HUES6 (cell line): ENCODE measurements at regions not wholly inside any gene's neighbourhood (a gene's known extent, or its start where the extent isn't known, plus 50 kb on each side); places are given as distances from the start of the nearest gene placed in this dataset.
"Not testable (repeated sequence)": the region's sequence is repeated elsewhere in the genome, so short reads cannot be mapped to it uniquely, and the experiment has no call there.

Source experiments
- H3K27ac ChIP-seq: 2 replicates; pipeline ENCODE4 v1.7.0; 2013; ENCODE audit warnings: low read depth, mild to moderate bottlenecking, low read length, inconsistent platforms
- H3K27me3 ChIP-seq: 2 replicates; pipeline ENCODE4 v1.6.1; 2013; ENCODE audit warnings: low read length; ENCODE audit not compliant: control insufficient read depth, insufficient read depth
- H3K36me3 ChIP-seq: 2 replicates; pipeline ENCODE4 v1.6.1; 2013; ENCODE audit warnings: low read length; ENCODE audit not compliant: control insufficient read depth, insufficient read depth
- H3K4me1 ChIP-seq: 2 replicates; pipeline ENCODE4 v1.6.1; 2013; ENCODE audit warnings: low read length; ENCODE audit not compliant: control insufficient read depth, insufficient read depth
- H3K4me3 ChIP-seq: 2 replicates; pipeline ENCODE4 v1.5.1; 2013; ENCODE audit warnings: low read depth, low read length
- H3K9ac ChIP-seq: one replicate; pipeline ENCODE4 v1.6.1; 2013; ENCODE audit warnings: mild to moderate bottlenecking, low read length
- H3K9me3 ChIP-seq: 2 replicates; pipeline ENCODE4 v1.6.1; 2013; ENCODE audit warnings: low read depth, low read length; ENCODE audit not compliant: control insufficient read depth, insufficient read depth

DNA sequence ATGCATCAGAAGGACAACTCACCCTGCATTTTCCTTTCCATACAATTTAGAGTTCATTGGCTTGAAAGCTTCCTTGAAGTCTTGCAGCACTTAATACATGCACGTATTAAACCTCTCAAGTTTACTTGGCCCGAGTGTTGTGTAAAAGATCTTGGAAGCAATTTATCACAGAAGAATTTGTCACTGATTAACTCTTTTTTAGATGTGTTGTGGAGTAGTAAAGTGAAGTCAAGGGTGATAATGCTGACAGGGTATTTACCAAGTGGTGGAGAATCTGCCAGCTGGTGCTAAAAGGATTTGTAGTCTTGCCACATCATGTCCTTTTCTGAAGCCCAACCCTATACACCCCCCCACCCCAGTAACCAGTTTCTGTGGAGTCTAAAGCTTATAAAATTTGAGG lies 421.0 kb upstream of the MIR17HG start:
- H3K36me3 ChIP-seq, result no peaks in the 10 kb centered on the region
- H3K27me3 ChIP-seq, result no peaks in the 10 kb centered on the region
- H3K4me3 ChIP-seq, result no peak overlapping the region
- no peak overlapping the region for H3K9ac ChIP-seq
- H3K27ac ChIP-seq, result no peak overlapping the region
- no peaks in the 10 kb centered on the region for H3K9me3 ChIP-seq
- no peaks in the 10 kb centered on the region for H3K4me1 ChIP-seq

- no peaks in the 10 kb centered on the region for H3K9me3 ChIP-seq
- no peak overlapping the region for H3K27ac ChIP-seq
- H3K27me3 ChIP-seq, result no peaks in the 10 kb centered on the region
- H3K4me1 ChIP-seq, result no peaks in the 10 kb centered on the region
- H3K36me3 ChIP-seq, result no peaks in the 10 kb centered on the region
- H3K4me3 ChIP-seq, result no peak overlapping the region
- H3K9ac ChIP-seq, result no peak overlapping the region
Observed at GRCh38 chr13:90928109-90928508, 419.4 kb upstream of the MIR17HG start.

DNA sequence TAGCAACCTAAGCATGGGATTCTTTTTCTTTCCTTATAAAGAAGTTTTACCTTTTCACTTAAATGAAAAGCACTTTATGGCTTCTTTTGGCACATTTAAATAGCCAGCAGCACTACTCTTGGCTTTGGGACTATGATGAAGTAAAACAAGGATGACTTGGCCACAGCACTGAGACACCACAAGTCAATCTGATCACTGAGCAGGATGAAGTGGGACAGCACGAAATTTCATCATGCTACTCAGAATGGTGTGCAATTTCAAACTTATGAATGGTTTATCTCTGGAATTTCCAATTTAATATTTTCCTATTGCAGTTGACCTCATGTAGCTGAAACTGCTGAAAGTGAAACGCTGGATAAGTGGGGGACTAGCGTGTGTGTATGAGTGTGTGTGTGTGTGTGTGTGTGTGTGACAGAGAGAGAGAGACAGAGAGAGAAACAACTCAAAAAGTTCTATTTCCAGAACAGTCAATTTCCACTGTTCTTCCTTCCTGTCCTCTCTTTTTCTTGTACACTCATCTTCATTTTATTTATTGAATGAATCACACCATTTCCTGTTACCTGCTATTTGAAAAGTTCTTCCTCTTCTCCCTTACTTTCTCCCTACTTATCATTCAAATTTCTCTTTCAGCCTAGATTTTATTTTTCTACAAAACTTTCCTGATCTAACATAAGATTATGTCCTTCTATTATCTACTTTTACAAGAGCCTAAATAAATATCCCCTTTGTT lies 414.2 kb upstream of the MIR17HG start:
- Histone ChIP-seq H3K4me3 (no peak overlapping the region), H3K27ac (no peak overlapping the region), H3K36me3 (no peaks in the 10 kb centered on the region), H3K4me1 (no peaks in the 10 kb centered on the region), H3K9me3 (no peaks in the 10 kb centered on the region), H3K9ac (no peak overlapping the region), H3K27me3 (no peaks in the 10 kb centered on the region)

- H3K9ac ChIP-seq, result no peak overlapping the region
- H3K27ac ChIP-seq, result no peak overlapping the region
- no peaks in the 10 kb centered on the region for H3K4me1 ChIP-seq
- H3K27me3 ChIP-seq, result no peaks in the 10 kb centered on the region
- H3K9me3 ChIP-seq, result no peaks in the 10 kb centered on the region
- H3K4me3 ChIP-seq, result no peak overlapping the region
- H3K36me3 ChIP-seq, result no peaks in the 10 kb centered on the region
Observed at GRCh38 chr13:90934741-90935140, 412.7 kb upstream of the MIR17HG start.

- no peaks in the 10 kb centered on the region for H3K27me3 ChIP-seq
- no peaks in the 10 kb centered on the region for H3K9me3 ChIP-seq
- no peaks in the 10 kb centered on the region for H3K4me1 ChIP-seq
- no peak overlapping the region for H3K9ac ChIP-seq
- H3K4me3 ChIP-seq, result no peak overlapping the region
- H3K27ac ChIP-seq, result no peak overlapping the region
- no peaks in the 10 kb centered on the region for H3K36me3 ChIP-seq
Observed at GRCh38 chr13:90938848-90939247, 408.6 kb upstream of the MIR17HG start.

- Histone ChIP-seq H3K4me1 (no peaks in the 10 kb centered on the region), H3K4me3 (no peak overlapping the region), H3K9ac (no peak overlapping the region), H3K9me3 (no peaks in the 10 kb centered on the region), H3K27ac (no peak overlapping the region), H3K27me3 (no peaks in the 10 kb centered on the region), H3K36me3 (no peaks in the 10 kb centered on the region)
Observed at GRCh38 chr13:90943946-90944345, 403.5 kb upstream of the MIR17HG start.

GRCh38 chr13:90945146-90945545 lies 402.3 kb upstream of the MIR17HG start:
- not testable (repeated sequence) for H3K9ac ChIP-seq, H3K4me3 ChIP-seq, H3K4me1 ChIP-seq, H3K27ac ChIP-seq, H3K27me3 ChIP-seq, H3K9me3 ChIP-seq, H3K36me3 ChIP-seq

DNA sequence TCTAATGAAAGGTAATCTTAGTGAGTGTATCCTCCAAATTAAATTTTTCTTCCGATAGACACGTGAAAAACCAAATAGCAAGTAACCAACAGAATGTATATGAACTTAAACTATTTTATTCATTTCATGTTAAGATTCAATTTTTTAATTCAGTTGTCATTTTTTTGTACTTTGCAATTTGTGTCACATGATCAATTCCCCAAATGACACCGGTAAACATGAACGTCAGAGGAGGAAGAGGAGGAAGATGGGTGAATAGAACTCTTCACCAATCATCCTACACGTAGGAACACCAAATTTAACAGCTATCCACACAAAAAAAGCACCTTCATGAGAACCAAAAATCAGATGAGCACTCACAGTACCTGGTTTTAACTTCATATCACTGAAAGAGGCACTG lies 401.4 kb upstream of the MIR17HG start:
- H3K4me1 ChIP-seq, H3K9ac ChIP-seq, H3K9me3 ChIP-seq, H3K36me3 ChIP-seq, H3K27ac ChIP-seq, H3K27me3 ChIP-seq, H3K4me3 ChIP-seq: not testable (repeated sequence)

DNA sequence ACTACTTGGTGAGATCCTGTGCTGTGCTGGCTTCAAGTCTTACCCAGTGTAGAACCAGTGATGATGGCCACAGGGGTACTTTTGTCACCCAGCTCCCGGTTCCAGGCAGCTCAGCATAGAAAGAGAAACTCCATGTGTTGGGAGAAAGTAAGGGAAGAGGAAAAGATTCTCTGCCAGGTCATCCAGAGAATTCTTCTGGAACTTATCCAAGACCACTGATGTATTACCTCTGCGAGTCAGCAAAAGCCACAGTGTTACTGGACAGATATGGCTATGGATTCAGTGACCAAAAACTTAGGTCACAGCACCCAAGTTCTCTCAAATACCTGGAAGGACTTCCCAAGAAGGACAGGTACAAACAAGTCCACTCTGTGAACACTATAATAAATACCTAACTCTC lies 399.5 kb upstream of the MIR17HG start:
- Histone ChIP-seq H3K27me3 (no peaks in the 10 kb centered on the region), H3K9ac (no peak overlapping the region), H3K4me3 (no peak overlapping the region), H3K27ac (no peak overlapping the region), H3K36me3 (no peaks in the 10 kb centered on the region), H3K9me3 (no peaks in the 10 kb centered on the region), H3K4me1 (0 out of 2 replicates have a peak, but pooled peaks cover 5% of the 10 kb centered on the region)

DNA sequence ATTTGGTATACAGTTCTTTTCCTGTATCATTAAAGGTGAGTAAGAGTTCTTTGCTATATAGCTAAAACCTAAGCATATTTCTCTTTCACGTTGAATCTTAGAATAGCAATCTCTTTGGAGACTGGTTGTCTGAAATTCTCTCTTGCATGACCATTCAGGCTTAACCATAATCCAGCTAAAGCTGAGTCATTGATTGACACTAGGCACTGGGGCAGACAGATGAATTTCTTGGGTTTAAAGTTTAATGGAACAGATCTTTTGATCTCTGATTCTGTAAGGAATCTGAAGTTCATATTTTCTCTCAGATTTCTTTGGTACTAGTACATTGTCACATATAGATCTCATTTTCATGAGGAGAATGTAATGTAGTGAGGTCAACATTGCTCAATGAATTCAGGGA lies 397.3 kb upstream of the MIR17HG start:
- no peak overlapping the region for H3K9ac ChIP-seq
- H3K9me3 ChIP-seq, result no peaks in the 10 kb centered on the region
- H3K4me1 ChIP-seq, result 0 out of 2 replicates have a peak, but pooled peaks cover 5% of the 10 kb centered on the region
- H3K4me3 ChIP-seq, result no peak overlapping the region
- H3K27me3 ChIP-seq, result no peaks in the 10 kb centered on the region
- no peak overlapping the region for H3K27ac ChIP-seq
- H3K36me3 ChIP-seq, result no peaks in the 10 kb centered on the region

DNA sequence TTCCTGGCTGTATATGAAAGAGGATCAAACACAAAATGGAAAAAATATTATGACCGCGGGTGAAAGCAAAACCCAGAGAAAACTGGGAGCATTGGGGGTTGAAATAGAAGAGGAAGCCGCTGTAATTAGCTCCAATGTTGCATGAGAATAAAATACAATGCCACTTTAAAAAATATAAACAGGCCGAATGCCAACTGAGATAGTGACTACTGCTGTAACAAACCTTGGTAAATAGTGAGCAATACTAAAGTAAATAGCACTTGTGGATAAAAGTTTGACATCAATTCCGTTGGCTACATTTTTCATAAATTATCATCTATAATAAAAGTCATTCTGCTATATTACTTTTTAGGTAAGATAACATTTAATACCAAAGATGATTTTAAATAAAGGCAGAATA lies 395.8 kb upstream of the MIR17HG start:
- Histone ChIP-seq H3K4me3 (no peak overlapping the region), H3K27me3 (no peaks in the 10 kb centered on the region), H3K9me3 (no peaks in the 10 kb centered on the region), H3K9ac (no peak overlapping the region), H3K27ac (no peak overlapping the region), H3K36me3 (no peaks in the 10 kb centered on the region), H3K4me1 (0 out of 2 replicates have a peak, but pooled peaks cover 5% of the 10 kb centered on the region)
